SK-N-SH (cell line): ENCODE measurements at regions not wholly inside any gene's neighbourhood (a gene's known extent, or its start where the extent isn't known, plus 50 kb on each side); places are given as distances from the start of the nearest gene placed in this dataset.

Experiments
- CTCF ChIA-PET: fragments of 300-600, 350-600 bp; formaldehyde crosslinking; extraction: SDS; loops from one replicate; lab custom pipeline; 2021; lab: Yijun Ruan, JAX
- POLR2A ChIA-PET: fragments of 350-600 bp; sonication (Branson Sonifier 250); formaldehyde crosslinking; extraction: SDS; loops from one replicate; lab custom pipeline; 2020; ENCODE audit warnings: antibody characterized with exemption, inconsistent platforms; lab: Yijun Ruan, JAX
- DNase-seq: peaks from one replicate; pipeline ENCODE4 v3.0.0; 2012
- H2AFZ ChIP-seq: fragments of 200-600 bp; sonication (generic); 2 replicates; pipeline ENCODE4 v1.8.1; 2016; ENCODE audit warnings: antibody characterized with exemption, mild to moderate bottlenecking, low read depth
- H3F3A ChIP-seq: fragments of 200-600 bp; sonication (generic); replicated peaks from 2 replicates; pipeline ENCODE3; 2016; ENCODE audit warnings: antibody characterized with exemption, mild to moderate bottlenecking; ENCODE audit not compliant: insufficient read depth
- H3K27ac ChIP-seq, 2 experiments: fragments of 200-500 bp in 1 of 2; fragments of 200-600 bp in 1 of 2; sonication (Bioruptor generic) in 1 of 2; sonication (generic), shearing (Covaris generic) in 1 of 2; 2 replicates each; pipeline versions ENCODE4 v1.5.1 to v1.6.1; 2014 to 2016; ENCODE audit warnings: low read depth in 2 of 2, inconsistent platforms in 1 of 2, low read length in 1 of 2, mild to moderate bottlenecking in 1 of 2, mixed read lengths in 1 of 2
- H3K27me3 ChIP-seq: fragments of 200-600 bp; sonication (generic), shearing (Covaris generic); 2 replicates; pipeline ENCODE4 v1.6.1; 2016; ENCODE audit warnings: mixed run types; ENCODE audit not compliant: insufficient read depth
- H3K36me3 ChIP-seq, 2 experiments: fragments of 200-500 bp in 1 of 2; fragments of 200-600 bp in 1 of 2; sonication (Bioruptor generic) in 1 of 2; sonication (generic) in 1 of 2; replicated peaks in 1 of 2; 2 replicates each; pipeline versions ENCODE3 to v1.5.1; 2014 to 2016; ENCODE audit warnings: low read length in 1 of 2, mild to moderate bottlenecking in 1 of 2; ENCODE audit not compliant: insufficient read depth in 2 of 2, control insufficient read depth in 1 of 2
- H3K4me1 ChIP-seq, 2 experiments: fragments of 200-500 bp in 1 of 2; fragments of 200-600 bp in 1 of 2; sonication (Bioruptor generic) in 1 of 2; sonication (generic), shearing (Covaris generic) in 1 of 2; 2 replicates each; pipeline versions ENCODE4 v1.5.1 to v1.6.1; 2014 to 2016; ENCODE audit warnings: low read depth in 1 of 2, low read length in 1 of 2, mixed run types in 1 of 2; ENCODE audit not compliant: insufficient read depth in 2 of 2, control insufficient read depth in 1 of 2
- H3K4me2 ChIP-seq: fragments of 200-600 bp; sonication (generic), shearing (Covaris generic); 2 replicates; pipeline ENCODE4 v1.6.1; 2017; ENCODE audit warnings: mixed run types
- H3K4me3 ChIP-seq, 2 experiments: fragments of 200-500 bp in 1 of 2; fragments of 200-600 bp in 1 of 2; sonication (Bioruptor generic) in 1 of 2; sonication (generic), shearing (Covaris generic) in 1 of 2; 2 replicates each; pipeline versions ENCODE4 v1.5.1 to v1.8.1; 2014 to 2016; ENCODE audit warnings: low read depth in 2 of 2, inconsistent platforms in 1 of 2, low read length in 1 of 2, mild to moderate bottlenecking in 1 of 2, mixed read lengths in 1 of 2, moderate library complexity in 1 of 2
- H3K79me2 ChIP-seq: fragments of 200-600 bp; sonication (generic); 2 replicates; pipeline ENCODE4 v1.8.1; 2017; ENCODE audit warnings: mild to moderate bottlenecking; ENCODE audit not compliant: insufficient read depth
- H3K9ac ChIP-seq: fragments of 200-600 bp; sonication (generic); 2 replicates; pipeline ENCODE4 v1.6.1; 2017; ENCODE audit warnings: mixed run types
- H3K9me2 ChIP-seq: fragments of 200-600 bp; sonication (generic); 2 replicates; pipeline ENCODE4 v1.6.1; 2017; ENCODE audit warnings: mixed run types
- H3K9me3 ChIP-seq: fragments of 200-600 bp; sonication (generic); 2 replicates; pipeline ENCODE4 v1.6.1; 2017; ENCODE audit warnings: mixed run types, mild to moderate bottlenecking, moderate library complexity
- H4K20me1 ChIP-seq: fragments of 200-600 bp; sonication (generic); 2 replicates; pipeline ENCODE4 v1.6.1; 2017; ENCODE audit warnings: mild to moderate bottlenecking, mixed run types; ENCODE audit not compliant: insufficient read depth
- CHD2 ChIP-seq: fragments of 150-350 bp; IDR thresholded peaks from 2 replicates; pipeline ENCODE4 v1.6.1; 2018; ENCODE audit warnings: low read length; ENCODE audit not compliant: partially characterized antibody
- ELF1 ChIP-seq: IDR thresholded peaks from 2 replicates; pipeline ENCODE4 v1.4.0; 2012
- EZH2phosphoT487 ChIP-seq: fragments of 200-600 bp; sonication (generic); IDR thresholded peaks from 2 replicates; pipeline ENCODE4 v1.6.1; 2017; ENCODE audit warnings: low read depth, mixed run types, mild to moderate bottlenecking, antibody characterized with exemption, moderate library complexity, borderline replicate concordance
- FOSL2 ChIP-seq: IDR thresholded peaks from 2 replicates; pipeline ENCODE4 v1.4.0; 2012; ENCODE audit warnings: low read depth, mild to moderate bottlenecking, moderate library complexity, borderline replicate concordance
- FOXJ3 ChIP-seq: sonication (generic); formaldehyde crosslinking; IDR thresholded peaks from 2 replicates; pipeline ENCODE4 v1.5.1; 2020; ENCODE audit warnings: mild to moderate bottlenecking, missing genetic modification reagents
- MEF2A ChIP-seq: IDR thresholded peaks from 2 replicates; pipeline ENCODE4 v1.4.0; 2012; ENCODE audit warnings: low read depth, borderline replicate concordance
- NRF1 ChIP-seq: IDR thresholded peaks from 2 replicates; pipeline ENCODE4 v1.6.1; 2012; ENCODE audit warnings: low read depth, mild to moderate bottlenecking, low read length
- PBX3 ChIP-seq: IDR thresholded peaks from 2 replicates; pipeline ENCODE4; 2012
- POLR2AphosphoS5 ChIP-seq: IDR thresholded peaks from 2 replicates; pipeline ENCODE4 v1.6.1; 2012; ENCODE audit warnings: low read depth, low read length
- RAD21 ChIP-seq: IDR thresholded peaks from 2 replicates; pipeline ENCODE4 v1.6.1; 2012; ENCODE audit warnings: mild to moderate bottlenecking, low read length
- SIN3A ChIP-seq: IDR thresholded peaks from 2 replicates; pipeline ENCODE4 v1.6.1; 2012; ENCODE audit warnings: low read depth, mild to moderate bottlenecking, low read length, moderate library complexity, borderline replicate concordance
- SMC3 ChIP-seq: IDR thresholded peaks from 2 replicates; pipeline ENCODE4 v1.6.1; 2012; ENCODE audit warnings: low read depth, low read length, improper control_type of control experiment
- TAF1 ChIP-seq: IDR thresholded peaks from 2 replicates; pipeline ENCODE4 v1.6.1; 2012; ENCODE audit warnings: low read depth, mild to moderate bottlenecking, low read length, moderate library complexity, borderline replicate concordance
- TCF12 ChIP-seq: IDR thresholded peaks from 2 replicates; pipeline ENCODE4 v1.4.0; 2012
- TEAD4 ChIP-seq: IDR thresholded peaks from 2 replicates; pipeline ENCODE4 v1.4.0; 2012; ENCODE audit warnings: mild to moderate bottlenecking, borderline replicate concordance; ENCODE audit not compliant: insufficient read depth
- USF2 ChIP-seq: fragments of 150-350 bp; IDR thresholded peaks from 2 replicates; pipeline ENCODE4 v1.6.1; 2017; ENCODE audit warnings: antibody characterized with exemption, low read length, low read depth, borderline replicate concordance
- YY1 ChIP-seq: IDR thresholded peaks from 2 replicates; pipeline ENCODE4 v1.4.0; 2012; ENCODE audit warnings: low read depth, mild to moderate bottlenecking
- WGBS: methylation state at CpG from one replicate; pipeline ENCODE4 v1.1.6; 2017; ENCODE audit warnings: low lambda C conversion rate; 5-methylcytosine and 5-hydroxymethylcytosine counted together
- TF ChIP-seq, protein P1 (sequence below): fragments of 200-600 bp; sonication (generic); IDR thresholded peaks from 2 replicates; pipeline ENCODE4 v1.6.1; 2017; ENCODE audit warnings: antibody characterized with exemption, mild to moderate bottlenecking, moderate library complexity
- TF ChIP-seq, protein P2 (sequence below): IDR thresholded peaks from 2 replicates; pipeline ENCODE4 v1.4.0; 2012; ENCODE audit warnings: low read depth
- TF ChIP-seq, protein P3 (sequence below): IDR thresholded peaks from 2 replicates; pipeline ENCODE4 v1.6.1; 2012; ENCODE audit warnings: mild to moderate bottlenecking, low read depth, low read length, moderate library complexity

DNA sequence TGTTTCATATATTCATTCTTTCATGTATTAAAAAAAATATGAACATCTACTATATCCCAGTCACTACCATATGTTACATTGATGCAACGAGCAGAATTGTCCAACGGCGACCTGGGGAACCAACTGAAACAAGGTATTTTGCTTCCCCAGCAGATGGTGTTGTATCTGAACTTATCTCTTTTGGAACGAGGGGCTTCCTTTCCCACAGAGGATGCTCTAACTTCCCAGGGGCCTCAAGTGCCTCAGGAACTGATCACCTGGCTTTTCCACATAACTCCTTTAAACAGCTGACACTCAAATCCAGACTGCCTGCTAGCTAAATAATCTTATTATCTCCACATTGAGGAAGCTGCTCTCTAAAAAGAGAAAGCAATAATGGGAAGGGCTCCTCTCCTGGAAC, 259.3 kb downstream of the HTR7 start:
- no peak overlapping the region for H3K9ac ChIP-seq
- DNase-seq, result no peak
- H3K9me3 ChIP-seq, result no peaks in the 10 kb centered on the region
- no peaks in the 10 kb centered on the region for H3K9me2 ChIP-seq
- H3K36me3 ChIP-seq, result no peaks in the 10 kb centered on the region
- H3K4me1 ChIP-seq, result no peaks in the 10 kb centered on the region
- no peak overlapping the region for H3K4me2 ChIP-seq
- no peaks in the 10 kb centered on the region; the same call in 1 of the 2 replicates for H3K27me3 ChIP-seq
- no peak overlapping the region for H3K27ac ChIP-seq
- CTCF ChIA-PET, result no interaction called here
- POLR2A ChIA-PET, result no interaction called here
- TF ChIP-seq, protein P1, sequence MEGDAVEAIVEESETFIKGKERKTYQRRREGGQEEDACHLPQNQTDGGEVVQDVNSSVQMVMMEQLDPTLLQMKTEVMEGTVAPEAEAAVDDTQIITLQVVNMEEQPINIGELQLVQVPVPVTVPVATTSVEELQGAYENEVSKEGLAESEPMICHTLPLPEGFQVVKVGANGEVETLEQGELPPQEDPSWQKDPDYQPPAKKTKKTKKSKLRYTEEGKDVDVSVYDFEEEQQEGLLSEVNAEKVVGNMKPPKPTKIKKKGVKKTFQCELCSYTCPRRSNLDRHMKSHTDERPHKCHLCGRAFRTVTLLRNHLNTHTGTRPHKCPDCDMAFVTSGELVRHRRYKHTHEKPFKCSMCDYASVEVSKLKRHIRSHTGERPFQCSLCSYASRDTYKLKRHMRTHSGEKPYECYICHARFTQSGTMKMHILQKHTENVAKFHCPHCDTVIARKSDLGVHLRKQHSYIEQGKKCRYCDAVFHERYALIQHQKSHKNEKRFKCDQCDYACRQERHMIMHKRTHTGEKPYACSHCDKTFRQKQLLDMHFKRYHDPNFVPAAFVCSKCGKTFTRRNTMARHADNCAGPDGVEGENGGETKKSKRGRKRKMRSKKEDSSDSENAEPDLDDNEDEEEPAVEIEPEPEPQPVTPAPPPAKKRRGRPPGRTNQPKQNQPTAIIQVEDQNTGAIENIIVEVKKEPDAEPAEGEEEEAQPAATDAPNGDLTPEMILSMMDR, result no peak
- TF ChIP-seq RAD21, result no peak
- TF ChIP-seq CHD2, result no peak
- no peak for TF ChIP-seq USF2
- no peak for TF ChIP-seq ELF1
- no peak for TF ChIP-seq NRF1
- TF ChIP-seq, protein P2, sequence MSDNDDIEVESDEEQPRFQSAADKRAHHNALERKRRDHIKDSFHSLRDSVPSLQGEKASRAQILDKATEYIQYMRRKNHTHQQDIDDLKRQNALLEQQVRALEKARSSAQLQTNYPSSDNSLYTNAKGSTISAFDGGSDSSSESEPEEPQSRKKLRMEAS, result no peak
- no peak for TF ChIP-seq MEF2A
- TF ChIP-seq EZH2phosphoT487, result no peak
- TF ChIP-seq PBX3, result no peak
- TF ChIP-seq SIN3A, result no peak
- no peak for TF ChIP-seq FOSL2
- no peak for TF ChIP-seq TCF12
- TF ChIP-seq, protein P3, sequence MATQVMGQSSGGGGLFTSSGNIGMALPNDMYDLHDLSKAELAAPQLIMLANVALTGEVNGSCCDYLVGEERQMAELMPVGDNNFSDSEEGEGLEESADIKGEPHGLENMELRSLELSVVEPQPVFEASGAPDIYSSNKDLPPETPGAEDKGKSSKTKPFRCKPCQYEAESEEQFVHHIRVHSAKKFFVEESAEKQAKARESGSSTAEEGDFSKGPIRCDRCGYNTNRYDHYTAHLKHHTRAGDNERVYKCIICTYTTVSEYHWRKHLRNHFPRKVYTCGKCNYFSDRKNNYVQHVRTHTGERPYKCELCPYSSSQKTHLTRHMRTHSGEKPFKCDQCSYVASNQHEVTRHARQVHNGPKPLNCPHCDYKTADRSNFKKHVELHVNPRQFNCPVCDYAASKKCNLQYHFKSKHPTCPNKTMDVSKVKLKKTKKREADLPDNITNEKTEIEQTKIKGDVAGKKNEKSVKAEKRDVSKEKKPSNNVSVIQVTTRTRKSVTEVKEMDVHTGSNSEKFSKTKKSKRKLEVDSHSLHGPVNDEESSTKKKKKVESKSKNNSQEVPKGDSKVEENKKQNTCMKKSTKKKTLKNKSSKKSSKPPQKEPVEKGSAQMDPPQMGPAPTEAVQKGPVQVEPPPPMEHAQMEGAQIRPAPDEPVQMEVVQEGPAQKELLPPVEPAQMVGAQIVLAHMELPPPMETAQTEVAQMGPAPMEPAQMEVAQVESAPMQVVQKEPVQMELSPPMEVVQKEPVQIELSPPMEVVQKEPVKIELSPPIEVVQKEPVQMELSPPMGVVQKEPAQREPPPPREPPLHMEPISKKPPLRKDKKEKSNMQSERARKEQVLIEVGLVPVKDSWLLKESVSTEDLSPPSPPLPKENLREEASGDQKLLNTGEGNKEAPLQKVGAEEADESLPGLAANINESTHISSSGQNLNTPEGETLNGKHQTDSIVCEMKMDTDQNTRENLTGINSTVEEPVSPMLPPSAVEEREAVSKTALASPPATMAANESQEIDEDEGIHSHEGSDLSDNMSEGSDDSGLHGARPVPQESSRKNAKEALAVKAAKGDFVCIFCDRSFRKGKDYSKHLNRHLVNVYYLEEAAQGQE, result no peak
- TF ChIP-seq FOXJ3 (CRISPR knock-in tag), result no peak
- no peak for TF ChIP-seq TAF1
- no peak for TF ChIP-seq YY1
- TF ChIP-seq POLR2AphosphoS5, result no peak
- TF ChIP-seq SMC3, result no peak
- TF ChIP-seq TEAD4, result no peak
- H3K79me2 ChIP-seq, result no peaks in the 10 kb centered on the region
- no peak overlapping the region for H3K4me3 ChIP-seq
- H2AFZ ChIP-seq, result no peak overlapping the region
- 5% methylated on average over 4 of the region's 4 CpGs for WGBS
- no peaks in the 10 kb centered on the region for H4K20me1 ChIP-seq
- no peaks in the 10 kb centered on the region for H3F3A ChIP-seq
